Esophagus muscularis mucosa (tissue), 4 donors: ENCODE measurements at regions not wholly inside any gene's neighbourhood (a gene's known extent, or its start where the extent isn't known, plus 50 kb on each side); places are given as distances from the start of the nearest gene placed in this dataset.

Experiments used
- DNase-seq: peaks from one replicate; pipeline ENCODE4 v3.0.0-alpha.2; 2017; ENCODE audit errors: extremely low spot score
- H3K27ac ChIP-seq, 4 donors: fragments of 200-600 bp; sonication (generic); replicated peaks in 1 of 4; 1 replicate in 3 of 4; 2 replicates in 1 of 4; pipeline ENCODE4 v1.5.1; 2016 to 2019; ENCODE audit warnings: mild to moderate bottlenecking in 1 of 4
- H3K27me3 ChIP-seq, 4 donors: fragments of 200-600 bp; sonication (generic); one replicate each; pipeline versions ENCODE4 v1.5.1 to v1.6.0; 2016 to 2019
- H3K36me3 ChIP-seq, 4 donors: fragments of 200-600 bp; sonication (generic); one replicate each; pipeline ENCODE4 v1.5.1; 2016 to 2019
- H3K4me1 ChIP-seq, 4 donors: fragments of 200-600 bp; sonication (generic); one replicate each; pipeline ENCODE4 v1.5.1; 2016 to 2019
- H3K4me3 ChIP-seq, 4 donors: fragments of 200-600 bp; sonication (generic); 1 replicate in 2 of 4; 2 replicates in 2 of 4; pipeline ENCODE4 v1.5.1; 2016 to 2019; ENCODE audit warnings: mild to moderate bottlenecking in 4 of 4, moderate library complexity in 1 of 4
- H3K9me3 ChIP-seq, 4 donors: fragments of 200-600 bp; sonication (generic); 1 replicate in 3 of 4; 2 replicates in 1 of 4; pipeline ENCODE4 v1.5.1; 2016 to 2019
- EP300 ChIP-seq: sonication (generic); formaldehyde crosslinking; IDR thresholded peaks from one replicate; pipeline ENCODE4 v1.6.1; 2017; ENCODE audit warnings: antibody characterized with exemption
- POLR2A ChIP-seq: fragments of 450-650 bp; IDR thresholded peaks from one replicate; pipeline ENCODE4 v1.6.1; 2017; ENCODE audit warnings: antibody characterized with exemption, moderate library complexity, mild to moderate bottlenecking, low read depth
- POLR2AphosphoS5 ChIP-seq, 2 donors: sonication (generic); formaldehyde crosslinking; IDR thresholded peaks; one replicate each; pipeline ENCODE4 v1.6.1; 2017; ENCODE audit warnings: antibody characterized with exemption in 2 of 2
- WGBS: methylation state at CpG from one replicate; pipeline ENCODE4 v1.1.5; 2018; 5-methylcytosine and 5-hydroxymethylcytosine counted together
- intact Hi-C: fragments of 100-400 bp; cut with DNase I; formaldehyde crosslinking; loops from one replicate; pipeline ENCODE4 v1.15.1; 2023
- TF ChIP-seq, protein P1 (sequence below), 3 experiments: fragments of 200-600 bp in 2 of 3; fragments of 450-650 bp in 1 of 3; sonication (generic) in 2 of 3; IDR thresholded peaks; one replicate each; pipeline ENCODE4 v1.5.1; 2017 to 2019; ENCODE audit warnings: antibody characterized with exemption in 3 of 3, mild to moderate bottlenecking in 2 of 3, moderate library complexity in 1 of 3

DNA sequence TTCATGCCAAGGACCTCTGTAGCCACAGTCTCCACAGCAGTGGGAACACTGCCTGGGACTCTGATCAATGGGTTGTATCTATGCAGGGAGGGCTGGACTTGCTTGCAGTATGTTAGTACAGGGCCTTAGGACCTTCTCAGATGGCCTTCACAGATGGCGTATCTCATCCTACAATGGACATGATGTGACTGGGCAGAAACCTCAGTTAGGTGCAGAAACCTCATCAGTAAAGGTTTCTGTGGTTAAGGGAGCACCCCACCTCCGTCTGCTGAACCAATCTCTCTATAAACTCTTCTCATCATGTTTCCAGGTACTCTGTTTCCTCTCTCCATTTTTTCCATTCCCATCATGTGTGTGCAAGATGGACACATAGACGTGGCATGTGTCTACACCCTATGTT lies 154.9 kb downstream of the EVX1 start:
- intact Hi-C loops: no loop called here
- no peak for TF ChIP-seq EP300
- TF ChIP-seq POLR2AphosphoS5 (IDR thresholded peaks at IDR 0.05): no peak
- TF ChIP-seq, protein P1, sequence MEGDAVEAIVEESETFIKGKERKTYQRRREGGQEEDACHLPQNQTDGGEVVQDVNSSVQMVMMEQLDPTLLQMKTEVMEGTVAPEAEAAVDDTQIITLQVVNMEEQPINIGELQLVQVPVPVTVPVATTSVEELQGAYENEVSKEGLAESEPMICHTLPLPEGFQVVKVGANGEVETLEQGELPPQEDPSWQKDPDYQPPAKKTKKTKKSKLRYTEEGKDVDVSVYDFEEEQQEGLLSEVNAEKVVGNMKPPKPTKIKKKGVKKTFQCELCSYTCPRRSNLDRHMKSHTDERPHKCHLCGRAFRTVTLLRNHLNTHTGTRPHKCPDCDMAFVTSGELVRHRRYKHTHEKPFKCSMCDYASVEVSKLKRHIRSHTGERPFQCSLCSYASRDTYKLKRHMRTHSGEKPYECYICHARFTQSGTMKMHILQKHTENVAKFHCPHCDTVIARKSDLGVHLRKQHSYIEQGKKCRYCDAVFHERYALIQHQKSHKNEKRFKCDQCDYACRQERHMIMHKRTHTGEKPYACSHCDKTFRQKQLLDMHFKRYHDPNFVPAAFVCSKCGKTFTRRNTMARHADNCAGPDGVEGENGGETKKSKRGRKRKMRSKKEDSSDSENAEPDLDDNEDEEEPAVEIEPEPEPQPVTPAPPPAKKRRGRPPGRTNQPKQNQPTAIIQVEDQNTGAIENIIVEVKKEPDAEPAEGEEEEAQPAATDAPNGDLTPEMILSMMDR (IDR thresholded peaks at IDR 0.05): no peak
- TF ChIP-seq POLR2A: no peak
- no peak for DNase-seq
- peaks cover 0 to 5% (median 2%) of the 10 kb centered on the region in 4 donors for H3K9me3 ChIP-seq
- WGBS: 85% methylated on average over 3 of the region's 3 CpGs
- H3K4me1 ChIP-seq: no peaks in the 10 kb centered on the region
- H3K4me3 ChIP-seq: no peak overlapping the region
- H3K27me3 ChIP-seq: peaks cover 0 to 6% (median 0%) of the 10 kb centered on the region in 4 donors
- no peaks in the 10 kb centered on the region for H3K36me3 ChIP-seq
- no peak overlapping the region for H3K27ac ChIP-seq

DNA sequence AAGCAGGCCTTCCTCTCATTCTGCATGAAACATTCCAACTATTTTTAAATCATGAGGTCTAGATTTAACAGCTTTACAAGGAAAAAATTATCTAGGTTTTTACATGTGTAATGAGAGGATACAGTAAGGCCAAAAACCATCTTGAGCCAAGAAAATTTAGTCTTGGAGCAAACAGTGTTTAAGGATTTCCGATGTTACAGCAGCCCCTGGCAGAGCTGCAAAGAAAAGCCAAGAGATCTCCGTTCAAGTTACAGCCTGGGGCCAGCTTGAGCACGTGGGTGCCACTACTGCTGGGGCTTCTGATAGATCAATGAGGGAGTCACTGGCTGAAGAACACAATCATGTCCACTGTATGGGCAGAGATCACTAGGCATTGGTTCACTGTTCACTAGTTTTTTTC lies 156.2 kb downstream of the EVX1 start:
- H3K4me1 ChIP-seq: no peaks in the 10 kb centered on the region
- no peak overlapping the region for H3K27ac ChIP-seq
- H3K9me3 ChIP-seq: peaks cover 0 to 1% (median 0%) of the 10 kb centered on the region in 4 donors
- intact Hi-C loops: no loop called here
- no peak for DNase-seq
- H3K36me3 ChIP-seq: no peaks in the 10 kb centered on the region
- WGBS: 63% methylated on average over 3 of the region's 3 CpGs
- H3K27me3 ChIP-seq: peaks cover 0 to 6% (median 0%) of the 10 kb centered on the region in 4 donors
- no peak overlapping the region for H3K4me3 ChIP-seq
- TF ChIP-seq POLR2AphosphoS5 (IDR thresholded peaks at IDR 0.05): no peak
- TF ChIP-seq POLR2A: no peak
- no peak for TF ChIP-seq EP300

DNA sequence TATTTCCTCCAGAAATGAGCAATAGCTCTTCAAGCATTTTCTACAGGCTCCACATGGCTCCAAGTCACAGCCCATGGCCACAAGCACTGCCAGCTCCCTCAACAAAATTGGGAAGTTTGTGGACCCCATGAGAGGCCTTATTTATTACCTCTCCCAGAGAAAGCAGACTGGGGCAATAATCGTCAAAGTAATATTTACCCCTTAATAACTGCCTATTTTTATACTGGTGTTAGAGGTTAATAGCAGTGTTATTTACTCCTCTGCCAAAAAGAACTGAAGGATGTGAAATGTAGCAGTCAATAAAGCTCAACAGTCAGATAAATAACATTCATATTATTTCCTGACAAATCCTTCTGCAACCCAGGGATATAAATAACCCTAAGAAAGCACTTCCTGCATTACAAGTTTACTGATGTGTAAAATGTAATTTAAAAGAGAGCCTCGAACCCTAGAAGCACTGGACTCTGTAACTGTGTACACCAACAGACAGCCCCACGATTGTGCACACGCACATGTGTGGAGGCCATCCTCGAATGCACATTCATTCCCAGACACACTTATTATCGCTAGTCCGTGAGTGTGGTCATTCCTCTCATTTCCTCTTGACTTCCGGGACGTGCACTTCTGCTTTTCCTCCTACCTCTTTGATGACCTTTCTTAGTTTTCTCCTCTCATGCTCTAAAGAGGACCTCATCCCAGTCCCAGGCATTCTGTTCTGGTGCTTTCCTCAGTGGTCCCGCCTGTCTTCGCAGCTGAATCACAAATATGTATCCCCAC lies 157.4 kb downstream of the EVX1 start:
- H3K36me3 ChIP-seq: no peaks in the 10 kb centered on the region
- DNase-seq: no peak
- TF ChIP-seq POLR2AphosphoS5 (IDR thresholded peaks at IDR 0.05) (no peak), EP300 (no peak), POLR2A (no peak)
- TF ChIP-seq, protein P1 (IDR thresholded peaks at IDR 0.05): no peak
- no peak overlapping the region for H3K27ac ChIP-seq
- H3K4me1 ChIP-seq: no peaks in the 10 kb centered on the region
- intact Hi-C loops: no loop called here
- peaks cover 0 to 6% (median 0%) of the 10 kb centered on the region in 4 donors for H3K27me3 ChIP-seq
- no peak overlapping the region for H3K4me3 ChIP-seq
- no peaks in the 10 kb centered on the region for H3K9me3 ChIP-seq
- WGBS: 56% methylated on average over 11 of the region's 11 CpGs

DNA sequence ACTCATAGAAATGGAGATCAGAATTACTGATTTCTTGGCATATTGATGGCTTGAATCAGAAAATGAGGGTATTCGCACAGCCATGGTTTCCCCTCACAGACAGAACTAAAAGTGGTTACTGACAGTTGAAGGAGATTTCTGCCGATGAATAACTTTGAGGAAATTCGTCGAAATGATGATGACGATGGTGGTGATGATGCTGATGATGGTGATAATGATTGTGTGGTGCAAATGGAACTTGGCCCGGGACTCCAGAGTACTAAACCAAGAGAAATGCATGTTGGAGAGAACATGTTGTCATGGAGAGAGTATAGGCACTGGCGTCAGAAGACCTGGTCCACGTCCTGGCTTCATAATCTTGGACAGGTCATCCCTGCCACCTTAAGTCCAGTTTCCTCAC lies 163.2 kb downstream of the EVX1 start:
- TF ChIP-seq POLR2A (no peak), EP300 (no peak), POLR2AphosphoS5 (IDR thresholded peaks at IDR 0.05) (no peak)
- TF ChIP-seq, protein P1 (IDR thresholded peaks at IDR 0.05): no peak

DNA sequence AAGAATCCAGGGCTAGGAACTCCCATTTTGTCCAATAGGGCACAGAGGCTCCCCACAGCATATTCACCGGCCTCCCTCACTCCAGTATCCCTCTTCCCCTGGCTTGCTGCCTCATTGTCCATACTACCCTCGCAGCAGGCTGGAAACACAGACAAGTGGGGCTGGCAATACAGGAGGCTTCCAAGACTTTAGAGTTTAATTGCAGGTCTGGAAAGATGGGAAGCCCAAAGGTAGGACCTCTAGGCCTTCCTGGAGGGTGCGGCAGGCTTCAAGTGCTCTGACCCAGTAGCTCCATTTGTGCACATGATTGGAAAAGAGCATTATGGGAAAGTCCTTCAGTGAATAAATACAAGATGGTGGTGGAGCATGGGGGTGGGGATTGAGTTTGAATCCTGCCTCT lies 166.7 kb downstream of the EVX1 start:
- DNase-seq: no peak
- 67% methylated on average over 3 of the region's 3 CpGs for WGBS
- intact Hi-C loops: no loop called here
- Histone ChIP-seq H3K27ac (no peak overlapping the region), H3K27me3 (no peaks in the 10 kb centered on the region), H3K4me1 (no peaks in the 10 kb centered on the region), H3K36me3 (no peaks in the 10 kb centered on the region), H3K4me3 (no peak overlapping the region), H3K9me3 (no peaks in the 10 kb centered on the region)
- TF ChIP-seq POLR2AphosphoS5 (IDR thresholded peaks at IDR 0.05) (no peak), POLR2A (no peak), EP300 (no peak)
- TF ChIP-seq, protein P1 (IDR thresholded peaks at IDR 0.05): no peak

More for the DNA sequence above, 163.2 kb downstream of the EVX1 start:
- no peak for DNase-seq
- no peak overlapping the region for H3K27ac ChIP-seq
- no peak overlapping the region for H3K4me3 ChIP-seq
- no peaks in the 10 kb centered on the region for H3K4me1 ChIP-seq
- no peaks in the 10 kb centered on the region for H3K9me3 ChIP-seq
- intact Hi-C loops: no loop called here
- no peaks in the 10 kb centered on the region for H3K27me3 ChIP-seq
- H3K36me3 ChIP-seq: no peaks in the 10 kb centered on the region
- WGBS: 86% methylated on average over 8 of the region's 8 CpGs
